H1 (cell line): ENCODE measurements at regions not wholly inside any gene's neighbourhood (a gene's known extent, or its start where the extent isn't known, plus 50 kb on each side); places are given as distances from the start of the nearest gene placed in this dataset.

Source experiments
- CTCF ChIA-PET: fragments of 300-600 bp; sonication (Branson Sonifier 250); formaldehyde crosslinking; loops from one replicate; lab custom pipeline; 2021; ENCODE audit not compliant: partially characterized antibody; lab: Charles Lee
- POLR2A ChIA-PET: fragments of 300-600 bp; sonication (Branson Sonifier 250); formaldehyde crosslinking; loops from one replicate; lab custom pipeline; 2021; ENCODE audit warnings: inconsistent platforms; ENCODE audit not compliant: partially characterized antibody; lab: Charles Lee
- DNase-seq, 2 experiments: peaks; one replicate each; pipeline versions ENCODE4 v3.0.0 to v3.0.0-alpha.2; 2010 to 2022; ENCODE audit warnings: low spot score in 2 of 2, low read depth in 1 of 2, mixed read lengths in 1 of 2
- FAIRE-seq: peaks from 2 replicates; lab custom pipeline; 2011; peaks lifted over from hg19 to GRCh38; lab: Jason Lieb, UNC
- H2AFZ ChIP-seq: 2 replicates; pipeline ENCODE4 v1.8.1; 2012; ENCODE audit warnings: low read length, inconsistent platforms
- H2AK5ac ChIP-seq: 2 replicates; pipeline ENCODE4 v1.6.1; 2013; ENCODE audit warnings: low read depth, low read length
- H2BK120ac ChIP-seq: replicated peaks from 2 replicates; pipeline ENCODE3; 2013; ENCODE audit warnings: low read depth, low read length, inconsistent platforms
- H2BK12ac ChIP-seq: 2 replicates; pipeline ENCODE4 v1.6.1; 2013; ENCODE audit warnings: low read depth, low read length
- H2BK15ac ChIP-seq: 2 replicates; pipeline ENCODE4 v1.6.1; 2013; ENCODE audit warnings: low read length
- H2BK20ac ChIP-seq: 2 replicates; pipeline ENCODE4 v1.6.1; 2013; ENCODE audit warnings: low read length
- H2BK5ac ChIP-seq: 2 replicates; pipeline ENCODE4 v1.6.1; 2013; ENCODE audit warnings: low read depth, low read length
- H3K14ac ChIP-seq: 2 replicates; pipeline ENCODE4 v1.6.1; 2013; ENCODE audit warnings: inconsistent platforms; ENCODE audit not compliant: insufficient read length
- H3K18ac ChIP-seq: 2 replicates; pipeline ENCODE4 v1.6.1; 2013; ENCODE audit warnings: low read length; ENCODE audit errors: extremely low read depth
- H3K23ac ChIP-seq: 2 replicates; pipeline ENCODE4 v1.6.1; 2013; ENCODE audit warnings: inconsistent platforms; ENCODE audit not compliant: insufficient read length
- H3K23me2 ChIP-seq: 2 replicates; pipeline ENCODE4 v1.6.1; 2013; ENCODE audit warnings: low read depth, low read length
- H3K27ac ChIP-seq: 2 replicates; pipeline ENCODE4 v1.6.1; 2011; ENCODE audit warnings: low read depth, low read length, inconsistent platforms
- H3K27me3 ChIP-seq, 4 experiments: replicated peaks in 1 of 4; 1 replicate in 1 of 4; 2 replicates in 3 of 4; pipeline versions ENCODE4 v1.6.1 to v1.8.1; 2011 to 2013; ENCODE audit warnings: low read length in 3 of 4, mild to moderate bottlenecking in 3 of 4, inconsistent platforms in 2 of 4, mixed read lengths in 2 of 4, moderate library complexity in 1 of 4; ENCODE audit not compliant: control insufficient read depth in 3 of 4, insufficient read depth in 3 of 4; ENCODE audit errors: extremely low read depth in 1 of 4
- H3K36me3 ChIP-seq, 4 experiments: 2 replicates each; pipeline versions ENCODE4 v1.6.1 to v1.8.1; 2011 to 2013; ENCODE audit warnings: mild to moderate bottlenecking in 4 of 4, low read length in 3 of 4, moderate library complexity in 2 of 4, control low read depth in 1 of 4, inconsistent platforms in 1 of 4; ENCODE audit not compliant: insufficient read depth in 4 of 4, control insufficient read depth in 2 of 4
- H3K4ac ChIP-seq: replicated peaks from 2 replicates; pipeline ENCODE3; 2013; ENCODE audit warnings: low read length, low read depth, mixed read lengths, inconsistent platforms; ENCODE audit not compliant: insufficient read length
- H3K4me1 ChIP-seq, 4 experiments: replicated peaks in 1 of 4; 1 replicate in 1 of 4; 2 replicates in 3 of 4; pipeline versions ENCODE4 v1.6.1 to v1.8.1; 2011 to 2013; ENCODE audit warnings: low read length in 3 of 4, inconsistent platforms in 2 of 4, mixed read lengths in 1 of 4; ENCODE audit not compliant: insufficient read depth in 4 of 4, control insufficient read depth in 3 of 4
- H3K4me2 ChIP-seq, 2 experiments: 2 replicates each; pipeline versions ENCODE4 v1.6.1 to v1.8.1; 2011 to 2013; ENCODE audit warnings: low read depth in 2 of 2, low read length in 2 of 2, control low read depth in 1 of 2, inconsistent platforms in 1 of 2, mild to moderate bottlenecking in 1 of 2; ENCODE audit not compliant: insufficient read depth in 1 of 2
- H3K4me3 ChIP-seq, 4 experiments: fragments of 200-600, 300-600 bp in 1 of 4; sonication (generic), shearing (Covaris generic), sonication (Bioruptor Twin) in 1 of 4; 2 replicates each; pipeline versions ENCODE4 v1.5.1 to v1.8.1; 2011 to 2016; ENCODE audit warnings: low read length in 4 of 4, low read depth in 3 of 4, control low read depth in 2 of 4, inconsistent platforms in 2 of 4, mild to moderate bottlenecking in 2 of 4, mixed read lengths in 1 of 4, moderate library complexity in 1 of 4; ENCODE audit not compliant: insufficient read depth in 2 of 4; ENCODE audit errors: extremely low read depth in 1 of 4
- H3K56ac ChIP-seq: replicated peaks from 2 replicates; pipeline ENCODE3; 2013; ENCODE audit warnings: low read depth, mild to moderate bottlenecking, mixed read lengths, low read length, inconsistent platforms; ENCODE audit not compliant: insufficient read length
- H3K79me1 ChIP-seq: 2 replicates; pipeline ENCODE4 v1.6.1; 2013; ENCODE audit warnings: low read depth, low read length, control low read depth
- H3K79me2 ChIP-seq, 2 experiments: 2 replicates each; pipeline versions ENCODE4 v1.6.1 to v1.8.1; 2012 to 2013; ENCODE audit warnings: low read length in 2 of 2, mild to moderate bottlenecking in 2 of 2, inconsistent platforms in 1 of 2; ENCODE audit not compliant: insufficient read depth in 2 of 2, control insufficient read depth in 1 of 2
- H3K9ac ChIP-seq, 4 experiments: replicated peaks in 1 of 4; 1 replicate in 1 of 4; 2 replicates in 3 of 4; pipeline versions ENCODE4 v1.6.1 to v1.8.1; 2011 to 2013; ENCODE audit warnings: low read depth in 3 of 4, low read length in 3 of 4, control low read depth in 2 of 4, mild to moderate bottlenecking in 2 of 4, moderate library complexity in 2 of 4, inconsistent platforms in 1 of 4; ENCODE audit errors: extremely low read depth in 1 of 4
- H3K9me3 ChIP-seq, 2 experiments: 2 replicates each; pipeline versions ENCODE4 v1.6.1 to v1.8.1; 2012 to 2013; ENCODE audit warnings: mild to moderate bottlenecking in 2 of 2, moderate library complexity in 2 of 2, control low read depth in 1 of 2, inconsistent platforms in 1 of 2, low read depth in 1 of 2, low read length in 1 of 2, mixed read lengths in 1 of 2; ENCODE audit not compliant: insufficient read depth in 2 of 2
- H4K20me1 ChIP-seq, 2 experiments: replicated peaks in 1 of 2; 2 replicates each; pipeline versions ENCODE3 to v1.8.1; 2011 to 2013; ENCODE audit warnings: inconsistent platforms in 2 of 2, low read length in 2 of 2, mild to moderate bottlenecking in 1 of 2; ENCODE audit not compliant: insufficient read depth in 2 of 2, control insufficient read depth in 1 of 2
- H4K5ac ChIP-seq: 2 replicates; pipeline ENCODE4 v1.6.1; 2013; ENCODE audit warnings: low read length, low read depth, mixed read lengths, inconsistent platforms; ENCODE audit not compliant: insufficient read length
- H4K8ac ChIP-seq: 2 replicates; pipeline ENCODE4 v1.8.0; 2013; ENCODE audit warnings: mild to moderate bottlenecking, moderate library complexity, low read length, inconsistent platforms; ENCODE audit not compliant: insufficient read depth; ENCODE audit errors: extremely low read depth
- H4K91ac ChIP-seq: replicated peaks from 2 replicates; pipeline ENCODE3; 2013; ENCODE audit warnings: low read length, mixed read lengths, inconsistent platforms; ENCODE audit not compliant: insufficient read length
- ASH2L ChIP-seq: fragments of 200-600, 300-600 bp; sonication (generic); IDR thresholded peaks from one replicate; pipeline ENCODE4 v1.7.1; 2017; ENCODE audit warnings: low read length
- CBX5 ChIP-seq: fragments of 300-800, 300-1000 bp; sonication (generic); IDR thresholded peaks from 2 replicates; pipeline ENCODE4 v1.7.1; 2016; ENCODE audit warnings: antibody characterized with exemption, low read length, low read depth
- CHD1 ChIP-seq: IDR thresholded peaks from 2 replicates; pipeline ENCODE4 v1.6.1; 2012; ENCODE audit warnings: low read depth, low read length, improper control_type of control experiment
- E2F6 ChIP-seq: IDR thresholded peaks from 2 replicates; pipeline ENCODE4 v1.6.1; 2012; ENCODE audit warnings: inconsistent platforms
- EP300 ChIP-seq, 2 experiments: IDR thresholded peaks; 1 replicate in 1 of 2; 2 replicates in 1 of 2; pipeline ENCODE4 v1.6.1; 2011 to 2012; ENCODE audit warnings: low read depth in 2 of 2, low read length in 2 of 2, mild to moderate bottlenecking in 2 of 2, borderline replicate concordance in 1 of 2, inconsistent platforms in 1 of 2, moderate library complexity in 1 of 2
- KDM4A ChIP-seq: IDR thresholded peaks from one replicate; pipeline ENCODE4 v1.7.1; 2012; ENCODE audit warnings: low read depth, mild to moderate bottlenecking, moderate library complexity, low read length, inconsistent platforms; ENCODE audit not compliant: severe bottlenecking
- RBBP5 ChIP-seq: IDR thresholded peaks from 2 replicates; pipeline ENCODE4 v1.7.1; 2012; ENCODE audit warnings: low read depth, mild to moderate bottlenecking, inconsistent platforms, low read length, moderate library complexity, borderline replicate concordance
- RFX5 ChIP-seq: IDR thresholded peaks from 2 replicates; pipeline ENCODE4 v1.6.1; 2011; ENCODE audit warnings: low read depth, low read length, improper control_type of control experiment, borderline replicate concordance
- USF2 ChIP-seq: IDR thresholded peaks from 2 replicates; pipeline ENCODE4 v1.6.1; 2011; ENCODE audit warnings: low read length, improper control_type of control experiment
- WGBS, 2 experiments: shearing (Covaris generic) in 1 of 2; methylation state at CpG; one replicate each; pipeline versions ENCODE4 v1.1.6 to v1.1.7; 2013 to 2015; ENCODE audit warnings: low lambda C conversion rate in 2 of 2, mixed read lengths in 2 of 2, inconsistent platforms in 1 of 2, low coverage in 1 of 2, missing lambda C conversion rate in 1 of 2; ENCODE audit not compliant: insufficient replicate concordance in 2 of 2, insufficient coverage in 1 of 2, insufficient read length in 1 of 2; ENCODE audit errors: extremely low coverage in 1 of 2, missing lambda C conversion rate in 1 of 2; 5-methylcytosine and 5-hydroxymethylcytosine counted together
- TF ChIP-seq, protein P1 (sequence below): IDR thresholded peaks from 2 replicates; pipeline ENCODE4 v1.6.1; 2012; ENCODE audit warnings: low read length, inconsistent platforms

- H2BK12ac ChIP-seq: no peak overlapping the region
- CTCF ChIA-PET: no interaction called here
Measured at GRCh38 chr11:105401269-105401809, 208.5 kb upstream of the GRIA4 start.

More at GRCh38 chr11:105401269-105401809, 208.5 kb upstream of the GRIA4 start:
- TF ChIP-seq ASH2L: no peak
- TF ChIP-seq RFX5: no peak
- TF ChIP-seq CHD1: no peak
- TF ChIP-seq USF2: no peak
- TF ChIP-seq, protein P1, sequence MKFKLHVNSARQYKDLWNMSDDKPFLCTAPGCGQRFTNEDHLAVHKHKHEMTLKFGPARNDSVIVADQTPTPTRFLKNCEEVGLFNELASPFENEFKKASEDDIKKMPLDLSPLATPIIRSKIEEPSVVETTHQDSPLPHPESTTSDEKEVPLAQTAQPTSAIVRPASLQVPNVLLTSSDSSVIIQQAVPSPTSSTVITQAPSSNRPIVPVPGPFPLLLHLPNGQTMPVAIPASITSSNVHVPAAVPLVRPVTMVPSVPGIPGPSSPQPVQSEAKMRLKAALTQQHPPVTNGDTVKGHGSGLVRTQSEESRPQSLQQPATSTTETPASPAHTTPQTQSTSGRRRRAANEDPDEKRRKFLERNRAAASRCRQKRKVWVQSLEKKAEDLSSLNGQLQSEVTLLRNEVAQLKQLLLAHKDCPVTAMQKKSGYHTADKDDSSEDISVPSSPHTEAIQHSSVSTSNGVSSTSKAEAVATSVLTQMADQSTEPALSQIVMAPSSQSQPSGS: no peak
- no peak for TF ChIP-seq EP300 (IDR thresholded peaks at IDR 0.05; ENCODE audit: borderline replicate concordance in 1 of 2, low read depth in 2 of 2, low read length in 2 of 2)
- no peak for TF ChIP-seq RBBP5
- no peak for TF ChIP-seq CBX5
- TF ChIP-seq E2F6: no peak
- TF ChIP-seq KDM4A: no peak
- Histone ChIP-seq H4K8ac (no peak overlapping the region), H4K91ac (no peak overlapping the region), H3K23me2 (no peaks in the 10 kb centered on the region; the same call in 1 of the 2 replicates), H4K5ac (no peak overlapping the region), H3K79me2 (no peaks in the 10 kb centered on the region), H2BK5ac (no peak overlapping the region), H3K36me3 (no peaks in the 10 kb centered on the region), H3K9ac (no peak overlapping the region), H3K27me3 (no peaks in the 10 kb centered on the region), H2BK20ac (no peak overlapping the region), H3K79me1 (no peaks in the 10 kb centered on the region), H2AFZ (no peak overlapping the region), H3K4me3 (no peak overlapping the region), H3K27ac (no peak overlapping the region), H2AK5ac (no peak overlapping the region), H3K14ac (no peak overlapping the region), H3K4ac (no peak overlapping the region), H3K4me1 (no peaks in the 10 kb centered on the region), H3K23ac (no peak overlapping the region), H2BK120ac (no peak overlapping the region), H2BK15ac (no peak overlapping the region), H3K9me3 (no peaks in the 10 kb centered on the region), H4K20me1 (no peaks in the 10 kb centered on the region), H3K4me2 (no peak overlapping the region), H3K56ac (no peak overlapping the region), H3K18ac (no peak overlapping the region)
- no peak for FAIRE-seq
- POLR2A ChIA-PET: no interaction called here
- no peak for DNase-seq
- WGBS, 2 experiments: 92% methylated on average over 2 of the region's 2 CpGs; no CpG with 5 or more reads in 1 of the 2 experiments
